ENCODE measurements at regions not wholly inside any gene's neighbourhood (a gene's known extent, or its start where the extent isn't known, plus 50 kb on each side); places are given as distances from the start of the nearest gene placed in this dataset.

DNA sequence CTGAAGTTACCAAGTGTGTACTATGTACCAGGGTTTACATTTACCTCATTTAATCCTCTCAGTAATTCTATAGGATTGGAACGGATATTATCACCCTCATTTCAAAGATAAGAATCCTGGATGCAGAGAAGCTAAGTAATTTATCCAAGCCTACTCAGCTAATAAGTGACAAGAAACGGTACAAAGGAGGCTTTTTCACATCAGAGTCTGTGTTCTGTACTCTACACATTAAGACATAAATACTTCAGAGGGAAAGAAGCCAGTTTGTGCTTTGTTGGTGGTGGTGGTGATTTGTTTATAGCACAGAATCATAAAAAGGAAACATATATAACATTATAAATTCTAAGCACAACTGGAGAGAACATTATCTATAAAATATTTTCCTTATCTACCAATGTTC lies 88.3 kb upstream of the HMGCLL1 start:
- TF ChIP-seq EZH2 (IDR thresholded peaks at IDR 0.05; ENCODE audit: borderline replicate concordance, control insufficient read depth, low read depth, low read length) (no peak), SUZ12 (IDR thresholded peaks at IDR 0.05; ENCODE audit: unreplicated experiment) (no peak)

Data from GM12878 (cell line).